Large intestine (tissue), 3 donors: ENCODE measurements at regions not wholly inside any gene's neighbourhood (a gene's known extent, or its start where the extent isn't known, plus 50 kb on each side); places are given as distances from the start of the nearest gene placed in this dataset.

Source experiments
- DNase-seq, 2 donors: peaks; one replicate each; pipeline versions ENCODE4 v3.0.0 to v3.0.0-alpha.2; 2013
- H3K27ac ChIP-seq: one replicate; pipeline ENCODE4 v1.5.1; 2013; ENCODE audit warnings: low read length
- H3K27me3 ChIP-seq: 2 replicates; pipeline ENCODE4 v1.6.1; 2013; ENCODE audit warnings: low read length; ENCODE audit not compliant: control insufficient read depth, insufficient read depth
- H3K36me3 ChIP-seq: 2 replicates; pipeline ENCODE4 v1.6.1; 2013; ENCODE audit warnings: low read length; ENCODE audit not compliant: control insufficient read depth, insufficient read depth
- H3K4me1 ChIP-seq: one replicate; pipeline ENCODE4 v1.6.1; 2013; ENCODE audit warnings: low read length; ENCODE audit not compliant: control insufficient read depth, insufficient read depth
- H3K4me3 ChIP-seq: one replicate; pipeline ENCODE4 v1.5.1; 2013; ENCODE audit warnings: low read length
- H3K9me3 ChIP-seq: one replicate; pipeline ENCODE4 v1.6.1; 2013; ENCODE audit warnings: mild to moderate bottlenecking, low read depth, low read length, moderate library complexity; ENCODE audit not compliant: control insufficient read depth
- WGBS: methylation state at CpG from one replicate; pipeline ENCODE4 v1.1.5; 2013; ENCODE audit warnings: low lambda C conversion rate; ENCODE audit not compliant: insufficient coverage; 5-methylcytosine and 5-hydroxymethylcytosine counted together

GRCh38 chr4:155497306-155497705, 120.5 kb upstream of the MAP9 start:
- no peak overlapping the region for H3K4me3 ChIP-seq
- H3K27me3 ChIP-seq = no peaks in the 10 kb centered on the region
- H3K27ac ChIP-seq = no peak overlapping the region
- DNase-seq = no peak
- H3K4me1 ChIP-seq = no peaks in the 10 kb centered on the region
- no CpG with 5 or more reads among the region's 4 CpGs for WGBS
- no peaks in the 10 kb centered on the region for H3K36me3 ChIP-seq
- H3K9me3 ChIP-seq = no peaks in the 10 kb centered on the region

DNA sequence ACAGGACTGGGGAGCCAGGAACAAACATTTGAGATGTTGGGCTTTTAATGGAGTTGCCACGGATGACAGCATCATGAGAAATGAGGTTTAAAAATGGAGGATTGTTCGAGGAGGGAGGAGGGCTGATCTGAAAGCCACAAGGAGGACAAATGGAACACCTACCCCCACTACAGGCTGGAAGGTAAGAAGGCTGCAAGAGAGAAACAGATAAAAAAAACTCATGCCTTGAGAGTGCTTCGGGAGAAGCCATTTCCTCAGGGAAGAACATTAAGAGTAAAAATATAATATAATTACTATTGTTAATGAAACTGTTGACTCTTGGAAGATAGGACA, 119.5 kb upstream of the MAP9 start:
- DNase-seq = no peak
- 83% methylated on average over 3 of the region's 3 CpGs for WGBS
- no peak overlapping the region for H3K27ac ChIP-seq

GRCh38 chr4:155495572-155496293, 119.0 kb upstream of the MAP9 start:
- Histone ChIP-seq H3K4me1 (no peaks in the 10 kb centered on the region), H3K27me3 (no peaks in the 10 kb centered on the region), H3K4me3 (no peak overlapping the region), H3K36me3 (no peaks in the 10 kb centered on the region), H3K9me3 (no peaks in the 10 kb centered on the region), H3K27ac (no peak overlapping the region)
- DNase-seq = peak in 1 of 2 donors; percentile 11
- 96% methylated on average over 4 of the region's 11 CpGs for WGBS

More for the DNA sequence above, 119.5 kb upstream of the MAP9 start:
- H3K4me1 ChIP-seq = no peaks in the 10 kb centered on the region
- no peaks in the 10 kb centered on the region for H3K36me3 ChIP-seq
- H3K27me3 ChIP-seq = no peaks in the 10 kb centered on the region
- no peaks in the 10 kb centered on the region for H3K9me3 ChIP-seq
- H3K4me3 ChIP-seq = no peak overlapping the region

GRCh38 chr4:155494037-155494718, 117.4 kb upstream of the MAP9 start:
- DNase-seq = no peak
- Histone ChIP-seq H3K36me3 (no peaks in the 10 kb centered on the region), H3K27ac (no peak overlapping the region), H3K4me1 (no peaks in the 10 kb centered on the region), H3K4me3 (no peak overlapping the region), H3K27me3 (no peaks in the 10 kb centered on the region), H3K9me3 (no peaks in the 10 kb centered on the region)
- 87% methylated on average over 5 of the region's 6 CpGs for WGBS

- WGBS = 92% methylated on average over 3 of the region's 4 CpGs
- Histone ChIP-seq H3K4me1 (no peaks in the 10 kb centered on the region), H3K36me3 (no peaks in the 10 kb centered on the region), H3K27me3 (no peaks in the 10 kb centered on the region), H3K9me3 (no peaks in the 10 kb centered on the region), H3K4me3 (no peak overlapping the region), H3K27ac (no peak overlapping the region)
- DNase-seq = no peak
Measured at GRCh38 chr4:155491336-155492120, 114.8 kb upstream of the MAP9 start.

GRCh38 chr4:155489271-155489670, 112.5 kb upstream of the MAP9 start:
- no peak overlapping the region for H3K27ac ChIP-seq
- no peaks in the 10 kb centered on the region for H3K4me1 ChIP-seq
- WGBS = 94% methylated on average over 3 of the region's 3 CpGs
- H3K36me3 ChIP-seq = no peaks in the 10 kb centered on the region
- H3K4me3 ChIP-seq = no peak overlapping the region
- no peak for DNase-seq
- no peaks in the 10 kb centered on the region for H3K9me3 ChIP-seq
- H3K27me3 ChIP-seq = no peaks in the 10 kb centered on the region

DNA sequence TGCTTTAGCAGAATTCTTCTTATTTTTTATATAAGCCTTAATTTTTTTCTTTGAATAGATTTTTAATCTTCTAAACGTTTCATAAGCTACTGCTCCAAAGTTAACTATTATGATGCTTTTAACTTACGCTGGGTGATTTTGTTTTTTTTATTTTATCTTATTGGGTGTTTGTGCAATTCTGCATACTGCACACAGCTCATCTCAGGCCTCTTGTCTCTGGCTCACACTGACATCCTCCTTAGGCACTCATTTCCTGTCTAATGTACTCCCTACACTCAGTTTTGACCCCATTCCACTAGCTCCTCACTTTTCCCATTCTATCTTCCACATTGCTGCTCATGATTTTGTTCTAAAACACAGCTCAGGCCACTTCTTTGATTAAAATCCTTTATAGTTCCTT, 111.9 kb upstream of the MAP9 start:
- H3K9me3 ChIP-seq = no peaks in the 10 kb centered on the region
- no peak overlapping the region for H3K27ac ChIP-seq
- H3K36me3 ChIP-seq = no peaks in the 10 kb centered on the region
- H3K4me1 ChIP-seq = no peaks in the 10 kb centered on the region
- DNase-seq = no peak
- no peak overlapping the region for H3K4me3 ChIP-seq
- WGBS = 93% methylated on average over 2 of the region's 2 CpGs
- H3K27me3 ChIP-seq = no peaks in the 10 kb centered on the region

DNA sequence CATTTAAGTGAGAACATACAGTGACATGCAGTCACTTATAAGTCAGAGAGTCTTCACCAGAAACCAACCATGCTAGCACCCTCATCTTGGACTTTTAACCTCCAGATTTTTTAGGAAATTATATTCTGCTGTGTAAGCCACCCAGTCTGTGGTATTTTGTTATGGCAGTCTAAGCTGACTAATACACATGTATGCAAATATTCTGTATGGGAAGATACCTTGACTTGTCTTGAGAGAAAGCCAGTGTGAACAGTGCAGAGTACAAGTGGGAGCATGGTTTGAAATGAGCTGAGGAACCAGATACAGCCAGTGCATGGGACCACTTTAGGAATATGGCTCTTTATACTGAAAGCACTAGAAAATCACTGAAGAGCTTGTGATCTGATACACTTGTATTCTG, 110.4 kb upstream of the MAP9 start:
- no peaks in the 10 kb centered on the region for H3K4me1 ChIP-seq
- no peak overlapping the region for H3K4me3 ChIP-seq
- no peaks in the 10 kb centered on the region for H3K27me3 ChIP-seq
- no peaks in the 10 kb centered on the region for H3K9me3 ChIP-seq
- H3K36me3 ChIP-seq = no peaks in the 10 kb centered on the region
- no peak for DNase-seq
- H3K27ac ChIP-seq = no peak overlapping the region

DNA sequence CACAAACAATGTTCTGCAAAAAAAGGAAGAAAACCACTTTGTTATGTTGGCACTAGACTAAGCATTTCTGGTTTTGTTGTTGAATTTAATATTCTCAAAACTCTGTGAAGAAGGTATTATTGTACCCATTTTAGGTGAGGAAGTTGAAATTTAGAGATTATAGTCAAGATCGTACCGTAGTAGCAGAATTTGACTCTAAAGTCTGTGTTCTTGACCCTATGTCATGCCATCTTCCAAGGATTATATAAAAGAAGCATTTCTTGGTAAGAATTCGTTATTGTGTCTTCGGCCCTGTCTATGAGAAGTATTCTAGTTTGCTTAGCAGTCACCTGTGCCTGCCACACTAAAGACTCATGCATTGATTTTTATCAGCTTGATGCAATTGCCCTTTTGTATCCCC, 104.4 kb upstream of the MAP9 start:
- 80% methylated on average over 1 of the region's 4 CpGs for WGBS

DNA sequence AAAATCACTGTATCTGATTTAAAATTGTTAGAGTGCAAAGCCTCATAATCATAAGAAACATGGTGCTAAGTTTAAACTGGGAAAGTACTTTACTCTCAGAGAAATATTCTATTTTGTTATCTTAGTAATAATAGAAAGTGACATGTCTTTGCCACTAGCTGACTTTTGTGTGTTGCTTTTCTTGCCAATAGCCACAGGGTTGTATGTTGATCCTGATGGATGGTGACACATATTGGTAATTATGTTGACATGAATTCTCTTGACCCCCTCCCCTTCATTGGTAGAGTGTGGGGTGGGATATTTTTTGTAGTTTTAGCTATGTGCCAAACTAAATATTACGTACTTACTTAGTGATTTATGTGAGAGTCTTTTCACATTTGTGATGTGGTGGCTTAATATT, 103.1 kb upstream of the MAP9 start:
- no CpG with 5 or more reads among the region's 1 CpG for WGBS
- H3K4me3 ChIP-seq = no peak overlapping the region
- no peak overlapping the region for H3K27ac ChIP-seq
- DNase-seq = no peak
- H3K9me3 ChIP-seq = no peaks in the 10 kb centered on the region
- no peaks in the 10 kb centered on the region for H3K4me1 ChIP-seq
- no peaks in the 10 kb centered on the region for H3K36me3 ChIP-seq
- H3K27me3 ChIP-seq = no peaks in the 10 kb centered on the region

More for the DNA sequence above, 104.4 kb upstream of the MAP9 start:
- Histone ChIP-seq H3K27ac (no peak overlapping the region), H3K9me3 (no peaks in the 10 kb centered on the region), H3K27me3 (no peaks in the 10 kb centered on the region), H3K4me1 (no peaks in the 10 kb centered on the region), H3K4me3 (no peak overlapping the region), H3K36me3 (no peaks in the 10 kb centered on the region)
- no peak for DNase-seq
